HCT116 (cell line): ENCODE measurements at regions not wholly inside any gene's neighbourhood (a gene's known extent, or its start where the extent isn't known, plus 50 kb on each side); places are given as distances from the start of the nearest gene placed in this dataset.

Source experiments
- ATAC-seq: fragments of 200-7000 bp; cut with Tn5 transposase; 2 replicates; pipeline ENCODE4 v1.9.1; 2020; ENCODE audit warnings: mild to moderate bottlenecking, moderate library complexity
- BruUV-seq: library from RNA; stranded (reverse); fragments of 400-500 nt; replicated peaks from 2 replicates; lab custom pipeline; 2021; lab: Mats Ljungman, UMichigan
- CTCF ChIA-PET: fragments of 300-600 bp; sonication (Branson Sonifier 250); formaldehyde crosslinking; loops from one replicate; lab custom pipeline; 2021; ENCODE audit warnings: antibody characterized with exemption; lab: Charles Lee
- POLR2A ChIA-PET: fragments of 300-600, 350-600 bp; sonication (Branson Sonifier 250); formaldehyde crosslinking; loops from one replicate; lab custom pipeline; 2021; ENCODE audit warnings: antibody characterized with exemption; lab: Charles Lee
- RAD21 ChIA-PET, 2 experiments: fragments of 300-600 bp; sonication (Branson Sonifier 250); formaldehyde crosslinking; loops; one replicate each; lab custom pipeline; 2023; ENCODE audit warnings: low total read pairs in 2 of 2; ENCODE audit not compliant: uncharacterized antibody in 2 of 2, unreplicated experiment in 2 of 2, low non-redundant PET in 1 of 2; lab: Charles Lee
- DNase-seq: peaks from one replicate; pipeline ENCODE4 v3.0.0-alpha.2; 2010; ENCODE audit warnings: low read depth, low spot score
- H2AFZ ChIP-seq: fragments of 200-600 bp; shearing (Covaris generic), sonication (generic); 2 replicates; pipeline ENCODE4 v1.6.1; 2017; ENCODE audit warnings: low read depth, mixed run types, mixed read lengths, antibody characterized with exemption, low read length; ENCODE audit not compliant: poor library complexity, severe bottlenecking
- H3K27ac ChIP-seq: 2 replicates; pipeline ENCODE4 v1.5.1; 2012; ENCODE audit warnings: low read depth, low read length
- H3K27me3 ChIP-seq: fragments of 200-600 bp; sonication (generic); 2 replicates; pipeline ENCODE4 v1.6.1; 2016; ENCODE audit warnings: mixed run types, low read length, mixed read lengths; ENCODE audit not compliant: insufficient read depth
- H3K36me3 ChIP-seq, 2 experiments: fragments of 200-500 bp in 1 of 2; fragments of 200-600 bp in 1 of 2; sonication (Bioruptor generic) in 1 of 2; sonication (generic) in 1 of 2; 2 replicates each; pipeline versions ENCODE4 v1.5.1 to v1.6.1; 2014 to 2016; ENCODE audit warnings: low read length in 2 of 2, inconsistent platforms in 1 of 2, mixed read lengths in 1 of 2, mixed run types in 1 of 2; ENCODE audit not compliant: insufficient read depth in 2 of 2, control insufficient read depth in 1 of 2
- H3K4me1 ChIP-seq, 2 experiments: fragments of 200-600 bp in 1 of 2; sonication (generic) in 1 of 2; 2 replicates each; pipeline versions ENCODE4 v1.5.1 to v1.6.1; 2012 to 2017; ENCODE audit warnings: low read length in 2 of 2, inconsistent platforms in 1 of 2, mild to moderate bottlenecking in 1 of 2, mixed read lengths in 1 of 2, mixed run types in 1 of 2, moderate library complexity in 1 of 2; ENCODE audit not compliant: insufficient read depth in 2 of 2, control insufficient read depth in 1 of 2
- H3K4me2 ChIP-seq: fragments of 200-600 bp; sonication (generic); 2 replicates; pipeline ENCODE4 v1.6.1; 2017; ENCODE audit warnings: mixed run types, low read length, mixed read lengths
- H3K4me3 ChIP-seq, 2 experiments: fragments of 200-600 bp in 1 of 2; sonication (generic) in 1 of 2; replicated peaks in 1 of 2; 2 replicates each; pipeline ENCODE4 v1.5.1; 2011 to 2016; ENCODE audit warnings: low read length in 2 of 2, control low read depth in 1 of 2, low read depth in 1 of 2, mild to moderate bottlenecking in 1 of 2, mixed read lengths in 1 of 2, mixed run types in 1 of 2
- H3K79me2 ChIP-seq: fragments of 200-600 bp; sonication (generic); 2 replicates; pipeline ENCODE4 v1.6.1; 2017; ENCODE audit warnings: mild to moderate bottlenecking, mixed run types, low read length, moderate library complexity, mixed read lengths; ENCODE audit not compliant: insufficient read depth
- H3K9ac ChIP-seq: fragments of 200-600 bp; sonication (generic); 2 replicates; pipeline ENCODE4 v1.6.1; 2016; ENCODE audit warnings: low read length, mixed read lengths
- H3K9me2 ChIP-seq: fragments of 200-600 bp; sonication (generic), shearing (Covaris generic); 2 replicates; pipeline ENCODE4 v1.6.1; 2017; ENCODE audit warnings: mixed run types, mild to moderate bottlenecking, moderate library complexity; ENCODE audit not compliant: insufficient read depth
- H3K9me3 ChIP-seq, 2 experiments: fragments of 200-500 bp in 1 of 2; fragments of 200-600 bp in 1 of 2; sonication (Bioruptor generic) in 1 of 2; sonication (generic) in 1 of 2; 2 replicates each; pipeline ENCODE4 v1.6.1; 2014 to 2017; ENCODE audit warnings: low read length in 2 of 2, mixed read lengths in 2 of 2, inconsistent platforms in 1 of 2, low read depth in 1 of 2, mild to moderate bottlenecking in 1 of 2, mixed run types in 1 of 2, moderate library complexity in 1 of 2; ENCODE audit not compliant: control insufficient read depth in 1 of 2, insufficient read depth in 1 of 2
- H4K20me1 ChIP-seq: fragments of 200-600 bp; sonication (generic), shearing (Covaris generic); 2 replicates; pipeline ENCODE4 v1.6.1; 2017; ENCODE audit warnings: mixed run types, mild to moderate bottlenecking, moderate library complexity; ENCODE audit not compliant: insufficient read depth
- ATF3 ChIP-seq: IDR thresholded peaks from 2 replicates; pipeline ENCODE4 v1.6.1; 2012
- CBX3 ChIP-seq: IDR thresholded peaks from 2 replicates; pipeline ENCODE4 v1.6.1; 2012; ENCODE audit warnings: low read depth
- CEBPB ChIP-seq: IDR thresholded peaks from 2 replicates; pipeline ENCODE4 v1.6.1; 2012; ENCODE audit warnings: low read depth
- EGR1 ChIP-seq: IDR thresholded peaks from 2 replicates; pipeline ENCODE4 v1.6.1; 2012; ENCODE audit warnings: low read depth
- FOSL1 ChIP-seq: IDR thresholded peaks from 2 replicates; pipeline ENCODE4 v1.6.1; 2012; ENCODE audit warnings: low read depth
- JUND ChIP-seq: IDR thresholded peaks from 2 replicates; pipeline ENCODE4 v1.6.1; 2012
- POLR2A ChIP-seq: IDR thresholded peaks from 2 replicates; pipeline ENCODE4 v1.7.0; 2011; ENCODE audit warnings: borderline replicate concordance; ENCODE audit not compliant: insufficient read depth, insufficient read length; ENCODE audit errors: extremely low read depth
- POLR2AphosphoS5 ChIP-seq: IDR thresholded peaks from 2 replicates; pipeline ENCODE4 v1.6.1; 2011; ENCODE audit warnings: mild to moderate bottlenecking, low read depth, low read length, moderate library complexity
- RAD21 ChIP-seq: IDR thresholded peaks from 2 replicates; pipeline ENCODE4 v1.6.1; 2012; ENCODE audit warnings: low read depth, mild to moderate bottlenecking
- SIN3A ChIP-seq: IDR thresholded peaks from 2 replicates; pipeline ENCODE4 v1.6.1; 2012; ENCODE audit warnings: low read depth
- SP1 ChIP-seq: IDR thresholded peaks from 2 replicates; pipeline ENCODE4 v1.6.1; 2012; ENCODE audit warnings: low read depth
- SRF ChIP-seq: IDR thresholded peaks from 2 replicates; pipeline ENCODE4 v1.6.1; 2012; ENCODE audit warnings: low read depth
- TCF7L2 ChIP-seq: IDR thresholded peaks from 2 replicates; pipeline ENCODE4 v1.7.0; 2011; ENCODE audit warnings: borderline replicate concordance, inconsistent platforms; ENCODE audit not compliant: insufficient read depth, insufficient read length; ENCODE audit errors: extremely low read depth
- YY1 ChIP-seq: IDR thresholded peaks from 2 replicates; pipeline ENCODE4 v1.6.1; 2011; ENCODE audit warnings: low read length, low read depth, moderate library complexity, mild to moderate bottlenecking; ENCODE audit not compliant: insufficient replicate concordance; ENCODE audit errors: extremely low read depth
- ZBTB33 ChIP-seq: IDR thresholded peaks from 2 replicates; pipeline ENCODE4 v1.6.1; 2011; ENCODE audit warnings: mild to moderate bottlenecking, low read length, moderate library complexity; ENCODE audit not compliant: insufficient replicate concordance; ENCODE audit errors: extremely low read depth
- ZFX ChIP-seq: fragments of 450-650 bp; IDR thresholded peaks from 2 replicates; pipeline ENCODE4 v1.6.1; 2017
- intact Hi-C: fragments of 100-400 bp; cut with micrococcal nuclease; formaldehyde crosslinking; loops from 2 replicates; pipeline ENCODE4 v1.10.0; 2022
- TF ChIP-seq, protein P1 (sequence below): IDR thresholded peaks from 2 replicates; pipeline ENCODE4 v1.6.1; 2012

DNA sequence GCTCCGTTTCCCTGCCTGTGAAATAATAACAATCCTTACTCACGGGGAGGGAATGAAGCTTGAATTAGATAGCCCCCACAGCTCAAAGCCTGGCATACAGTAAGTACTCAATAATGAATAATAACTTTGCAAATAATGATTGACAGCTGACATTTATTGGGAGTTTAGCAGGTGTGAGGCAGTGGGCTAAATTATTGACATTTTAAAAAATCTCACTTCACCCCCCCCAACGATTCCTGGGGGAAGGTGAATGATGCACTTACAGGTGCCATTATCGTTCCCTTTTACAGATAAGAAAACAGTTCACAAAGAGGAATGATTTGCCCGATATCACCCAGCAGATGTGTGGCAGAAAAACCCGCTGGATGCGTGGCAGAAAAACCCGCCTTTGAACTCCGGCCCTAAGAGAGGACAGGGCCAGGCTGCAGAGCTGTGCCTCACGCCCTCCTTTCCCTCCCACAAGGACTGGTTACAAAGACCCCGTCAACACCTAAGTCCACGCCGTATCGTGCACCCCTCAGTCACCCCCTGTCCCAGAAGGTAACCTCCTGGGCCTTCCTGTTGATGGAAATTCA lies 114.2 kb upstream of the PTPN1 start:
- TF ChIP-seq SIN3A (no peak), SP1 (no peak), POLR2A (no peak), ATF3 (no peak), YY1 (no peak), POLR2AphosphoS5 (no peak), FOSL1 (no peak), ZFX (no peak), ZBTB33 (no peak), JUND (no peak), RAD21 (no peak), EGR1 (no peak), TCF7L2 (no peak), CBX3 (no peak), SRF (no peak), CEBPB (no peak)
- TF ChIP-seq, protein P1, sequence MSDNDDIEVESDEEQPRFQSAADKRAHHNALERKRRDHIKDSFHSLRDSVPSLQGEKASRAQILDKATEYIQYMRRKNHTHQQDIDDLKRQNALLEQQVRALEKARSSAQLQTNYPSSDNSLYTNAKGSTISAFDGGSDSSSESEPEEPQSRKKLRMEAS = no peak
- POLR2A ChIA-PET = no interaction called here
- intact Hi-C loops = no loop called here
- ATAC-seq = no peak
- no peaks in the 10 kb centered on the region for H3K36me3 ChIP-seq
- no peaks in the 10 kb centered on the region for H3K79me2 ChIP-seq
- H3K4me1 ChIP-seq = no peaks in the 10 kb centered on the region; a peak in 1 of 4 replicates
- H3K4me3 ChIP-seq = no peak overlapping the region
- H3K9me3 ChIP-seq = no peaks in the 10 kb centered on the region
- H3K9me2 ChIP-seq = no peaks in the 10 kb centered on the region
- H3K27me3 ChIP-seq = no peaks in the 10 kb centered on the region
- DNase-seq = no peak
- no TSS peak for BruUV-seq
- no peak overlapping the region for H3K27ac ChIP-seq
- no peak overlapping the region for H3K4me2 ChIP-seq
- CTCF ChIA-PET = no interaction called here
- H2AFZ ChIP-seq = no peak overlapping the region
- no peaks in the 10 kb centered on the region for H4K20me1 ChIP-seq
- no peak overlapping the region for H3K9ac ChIP-seq
- RAD21 ChIA-PET = no interaction called here
